Sigmoid colon (tissue), 6 donors: ENCODE measurements at regions not wholly inside any gene's neighbourhood (a gene's known extent, or its start where the extent isn't known, plus 50 kb on each side); places are given as distances from the start of the nearest gene placed in this dataset.
"Not testable (repeated sequence)": the region's sequence is repeated elsewhere in the genome, so short reads cannot be mapped to it uniquely, and the experiment has no call there.

ENCODE experiments used
- DNase-seq: peaks from one replicate; pipeline ENCODE4 v3.0.0-alpha.2; 2019
- H3K27ac ChIP-seq, 4 donors: fragments of 200-600 bp; sonication (generic); one replicate each; pipeline ENCODE4 v1.5.1; 2016 to 2019; ENCODE audit warnings: mild to moderate bottlenecking in 1 of 4
- H3K27me3 ChIP-seq, 3 donors: fragments of 200-600 bp; sonication (generic); one replicate each; pipeline ENCODE4 v1.5.1; 2019; ENCODE audit warnings: mild to moderate bottlenecking in 1 of 3
- H3K36me3 ChIP-seq, 4 donors: fragments of 200-600 bp; sonication (generic); one replicate each; pipeline ENCODE4 v1.5.1; 2016 to 2019
- H3K4me1 ChIP-seq, 4 donors: fragments of 200-600 bp; sonication (generic); one replicate each; pipeline ENCODE4 v1.5.1; 2017 to 2019
- H3K4me3 ChIP-seq, 4 donors: fragments of 200-600 bp; sonication (generic); one replicate each; pipeline ENCODE4 v1.5.1; 2017 to 2019; ENCODE audit warnings: mild to moderate bottlenecking in 2 of 4, moderate library complexity in 1 of 4
- H3K9me3 ChIP-seq, 4 donors: fragments of 200-600 bp in 3 of 4; sonication (generic) in 3 of 4; one replicate each; pipeline versions ENCODE4 v1.5.1 to v1.6.1; 2013 to 2019
- EP300 ChIP-seq, 4 donors: sonication (generic); formaldehyde crosslinking; IDR thresholded peaks; one replicate each; pipeline ENCODE4 v1.6.1; 2017; ENCODE audit warnings: antibody characterized with exemption in 4 of 4
- POLR2A ChIP-seq, 2 donors: fragments of 450-650 bp; IDR thresholded peaks; one replicate each; pipeline ENCODE4 v1.6.1; 2016; ENCODE audit warnings: antibody characterized with exemption in 2 of 2, mild to moderate bottlenecking in 2 of 2, moderate library complexity in 2 of 2
- POLR2AphosphoS5 ChIP-seq, 4 donors: sonication (generic); formaldehyde crosslinking; IDR thresholded peaks; one replicate each; pipeline ENCODE4 v1.6.1; 2017; ENCODE audit warnings: antibody characterized with exemption in 4 of 4
- WGBS, 2 donors: extraction: QIAGEN DNeasy Blood & Tissue Kit; methylation state at CpG; one replicate each; pipeline ENCODE4 v1.1.7; 2013; 5-methylcytosine and 5-hydroxymethylcytosine counted together
- intact Hi-C: fragments of 100-400 bp; cut with DNase I; formaldehyde crosslinking; loops from one replicate; pipeline ENCODE4 v1.15.1; 2023
- TF ChIP-seq, protein P1 (sequence below), 4 experiments: fragments of 450-650 bp in 3 of 4; fragments of 200-600 bp in 1 of 4; IDR thresholded peaks; one replicate each; pipeline ENCODE4 v1.5.1; 2016 to 2019; ENCODE audit warnings: antibody characterized with exemption in 4 of 4, mild to moderate bottlenecking in 3 of 4, moderate library complexity in 2 of 4
- donor health status: healthy with polysubstance abuse.
- donor health status: healthy.

DNA sequence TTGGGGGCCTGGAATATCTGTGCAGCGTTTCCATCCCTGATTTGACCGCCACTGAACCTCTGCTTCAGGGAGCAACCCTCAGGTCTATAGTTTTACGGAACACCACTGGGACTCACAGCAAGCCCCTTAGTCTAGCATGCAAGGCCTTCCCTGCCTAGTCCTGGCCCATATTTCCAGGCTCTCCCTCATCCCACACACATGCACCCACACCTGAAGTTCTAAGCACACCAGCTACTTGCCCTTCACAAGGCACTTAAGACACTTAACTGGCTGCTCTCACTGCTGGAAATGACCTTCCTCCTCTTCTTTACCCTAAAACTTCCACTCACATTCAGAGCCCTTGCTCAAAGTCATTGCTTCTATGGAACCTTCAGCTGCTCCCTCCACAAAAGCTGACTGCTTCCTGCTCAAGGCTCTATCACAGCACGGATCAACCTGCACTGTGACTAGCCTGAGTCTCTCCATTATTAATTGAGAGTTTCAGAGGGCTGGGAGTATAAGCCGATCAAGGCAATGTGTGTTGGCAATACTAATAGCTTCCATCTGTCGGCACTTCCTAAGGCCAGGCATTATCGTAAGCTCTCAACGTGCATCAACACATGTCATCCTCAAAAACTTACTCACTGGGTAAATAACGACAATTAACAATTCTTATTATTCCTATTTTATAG lies 84.3 kb downstream of the RRAGC start:
- Histone ChIP-seq H3K4me1 (no peaks in the 10 kb centered on the region), H3K9me3 (no peaks in the 10 kb centered on the region), H3K27me3 (peaks cover 0 to 11% (median 0%) of the 10 kb centered on the region in 3 donors), H3K27ac (no peak overlapping the region), H3K4me3 (no peak overlapping the region), H3K36me3 (no peaks in the 10 kb centered on the region)
- TF ChIP-seq, protein P1, sequence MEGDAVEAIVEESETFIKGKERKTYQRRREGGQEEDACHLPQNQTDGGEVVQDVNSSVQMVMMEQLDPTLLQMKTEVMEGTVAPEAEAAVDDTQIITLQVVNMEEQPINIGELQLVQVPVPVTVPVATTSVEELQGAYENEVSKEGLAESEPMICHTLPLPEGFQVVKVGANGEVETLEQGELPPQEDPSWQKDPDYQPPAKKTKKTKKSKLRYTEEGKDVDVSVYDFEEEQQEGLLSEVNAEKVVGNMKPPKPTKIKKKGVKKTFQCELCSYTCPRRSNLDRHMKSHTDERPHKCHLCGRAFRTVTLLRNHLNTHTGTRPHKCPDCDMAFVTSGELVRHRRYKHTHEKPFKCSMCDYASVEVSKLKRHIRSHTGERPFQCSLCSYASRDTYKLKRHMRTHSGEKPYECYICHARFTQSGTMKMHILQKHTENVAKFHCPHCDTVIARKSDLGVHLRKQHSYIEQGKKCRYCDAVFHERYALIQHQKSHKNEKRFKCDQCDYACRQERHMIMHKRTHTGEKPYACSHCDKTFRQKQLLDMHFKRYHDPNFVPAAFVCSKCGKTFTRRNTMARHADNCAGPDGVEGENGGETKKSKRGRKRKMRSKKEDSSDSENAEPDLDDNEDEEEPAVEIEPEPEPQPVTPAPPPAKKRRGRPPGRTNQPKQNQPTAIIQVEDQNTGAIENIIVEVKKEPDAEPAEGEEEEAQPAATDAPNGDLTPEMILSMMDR (IDR thresholded peaks at IDR 0.05): no peak
- TF ChIP-seq POLR2AphosphoS5 (IDR thresholded peaks at IDR 0.05) (no peak), EP300 (IDR thresholded peaks at IDR 0.05) (no peak), POLR2A (IDR thresholded peaks at IDR 0.05) (no peak)
- intact Hi-C loops: no loop called here
- no peak for DNase-seq
- 86 to 87% methylated on average over 9 of the region's 9 CpGs for WGBS, 2 donors

DNA sequence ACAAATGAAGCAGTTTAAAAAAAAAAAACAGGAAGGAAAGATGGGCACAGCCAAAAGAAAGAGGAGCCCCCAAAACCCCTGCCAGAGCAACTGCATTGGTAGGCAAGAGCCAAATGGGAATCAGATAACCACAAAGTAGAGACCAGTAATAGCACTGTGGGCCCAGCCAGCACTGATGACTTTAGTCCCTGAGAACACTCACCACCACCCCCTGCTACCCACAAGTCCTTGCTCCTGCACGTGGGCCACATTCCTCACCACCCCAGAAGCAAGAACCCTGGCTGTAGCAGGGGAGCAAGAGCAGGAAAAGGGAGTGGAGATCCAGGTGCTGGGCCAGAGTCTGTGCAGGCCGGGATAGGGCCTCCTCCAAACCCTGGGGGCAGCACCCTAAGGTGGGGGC lies 86.1 kb downstream of the RRAGC start:
- Histone ChIP-seq H3K27ac (no peak overlapping the region), H3K4me3 (no peak overlapping the region), H3K27me3 (no peaks in the 10 kb centered on the region), H3K36me3 (no peaks in the 10 kb centered on the region), H3K9me3 (no peaks in the 10 kb centered on the region), H3K4me1 (no peaks in the 10 kb centered on the region)
- intact Hi-C loops: no loop called here
- WGBS, 2 donors: 51 to 70% methylated on average over 2 of the region's 2 CpGs
- no peak for TF ChIP-seq EP300 (IDR thresholded peaks at IDR 0.05)
- TF ChIP-seq, protein P1 (IDR thresholded peaks at IDR 0.05): no peak
- no peak for DNase-seq

DNA sequence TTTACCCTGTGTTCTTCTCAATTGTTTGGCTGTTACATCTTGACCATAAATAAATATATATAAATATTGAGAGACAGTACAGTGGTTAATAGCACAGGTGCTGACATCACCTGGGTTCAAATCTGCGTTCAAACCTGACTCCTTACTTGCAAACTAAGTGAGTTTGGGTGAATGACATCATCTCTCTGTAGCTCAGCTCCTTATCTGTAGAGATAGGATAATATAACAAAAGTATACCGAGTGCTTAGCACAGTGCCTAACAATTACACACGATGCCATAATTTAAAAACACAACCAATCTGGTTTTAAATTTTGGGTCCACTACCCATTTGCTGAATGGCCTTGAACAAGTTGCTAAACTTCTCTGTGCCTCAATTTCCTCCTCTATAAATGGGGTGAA lies 86.6 kb downstream of the RRAGC start:
- intact Hi-C loops: no loop called here
- no peak for DNase-seq
- no peak overlapping the region for H3K27ac ChIP-seq
- H3K9me3 ChIP-seq: no peaks in the 10 kb centered on the region
- H3K36me3 ChIP-seq: no peaks in the 10 kb centered on the region
- 43 to 87% methylated on average over 3 of the region's 3 CpGs for WGBS, 2 donors
- no peak overlapping the region for H3K4me3 ChIP-seq
- H3K27me3 ChIP-seq: no peaks in the 10 kb centered on the region
- no peaks in the 10 kb centered on the region for H3K4me1 ChIP-seq
- TF ChIP-seq, protein P1 (IDR thresholded peaks at IDR 0.05): no peak
- TF ChIP-seq POLR2AphosphoS5 (IDR thresholded peaks at IDR 0.05): no peak
- no peak for TF ChIP-seq POLR2A (IDR thresholded peaks at IDR 0.05)
- no peak for TF ChIP-seq EP300 (IDR thresholded peaks at IDR 0.05)

DNA sequence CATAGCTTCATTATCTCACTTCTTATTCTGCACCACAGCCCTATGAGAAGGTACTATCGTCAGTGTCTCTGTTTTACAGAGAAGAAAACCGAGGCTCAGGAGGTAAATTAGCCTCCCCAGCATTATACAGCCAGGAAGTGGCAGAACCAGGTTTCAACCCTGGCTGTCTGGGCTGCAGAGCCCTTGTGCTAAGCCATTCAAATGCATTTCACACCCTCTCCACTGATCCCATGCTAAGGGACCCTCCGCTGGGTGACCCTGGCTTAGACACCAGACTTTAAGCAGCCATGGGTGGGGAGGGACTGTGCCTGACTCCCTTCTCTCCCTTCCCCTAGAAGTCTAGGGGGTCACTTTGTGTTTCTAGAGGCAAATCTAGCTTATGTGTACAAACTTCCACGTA lies 87.5 kb downstream of the RRAGC start:
- no peak for DNase-seq
- H3K27me3 ChIP-seq: peaks cover 0 to under 1% (median 0%) of the 10 kb centered on the region in 3 donors
- H3K36me3 ChIP-seq: no peaks in the 10 kb centered on the region
- H3K9me3 ChIP-seq: no peaks in the 10 kb centered on the region
- TF ChIP-seq POLR2AphosphoS5 (IDR thresholded peaks at IDR 0.05) (no peak), EP300 (IDR thresholded peaks at IDR 0.05) (no peak), POLR2A (IDR thresholded peaks at IDR 0.05) (no peak)
- TF ChIP-seq, protein P1 (IDR thresholded peaks at IDR 0.05): no peak
- no peaks in the 10 kb centered on the region for H3K4me1 ChIP-seq
- WGBS, 2 donors: 47 to 55% methylated on average over 4 of the region's 4 CpGs
- no peak overlapping the region for H3K4me3 ChIP-seq
- intact Hi-C loops: no loop called here
- H3K27ac ChIP-seq: no peak overlapping the region

DNA sequence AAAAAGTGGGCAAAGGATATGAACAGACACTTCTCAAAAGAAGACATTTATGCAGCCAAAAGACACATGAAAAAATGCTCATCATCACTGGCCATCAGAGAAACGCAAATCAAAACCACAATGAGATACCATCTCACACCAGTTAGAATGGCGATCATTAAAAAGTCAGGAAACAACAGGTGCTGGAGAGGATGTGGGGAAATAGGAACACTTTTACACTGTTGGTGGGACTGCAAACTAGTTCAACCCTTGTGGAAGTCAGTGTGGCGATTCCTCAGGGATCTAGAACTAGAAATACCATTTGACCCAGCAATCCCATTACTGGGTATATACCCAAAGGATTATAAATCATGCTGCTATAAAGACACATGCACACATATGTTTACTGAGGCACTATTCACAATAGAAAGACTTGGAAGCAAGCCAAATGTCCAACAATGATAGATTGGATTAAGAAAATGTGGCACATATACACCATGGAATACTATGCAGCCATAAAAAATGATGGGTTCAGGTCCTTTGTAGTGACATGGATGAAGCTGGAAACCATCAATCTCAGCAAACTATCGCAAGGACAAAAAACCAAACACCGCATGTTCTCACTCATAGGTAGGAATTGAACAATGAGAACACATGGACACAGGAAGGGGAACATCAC lies 88.9 kb downstream of the RRAGC start:
- H3K9me3 ChIP-seq, H3K4me1 ChIP-seq, DNase-seq, H3K4me3 ChIP-seq, intact Hi-C loops, H3K36me3 ChIP-seq, H3K27ac ChIP-seq, H3K27me3 ChIP-seq: not testable (repeated sequence)
- WGBS, 2 donors: 90 to 94% methylated on average over 3 of the region's 5 CpGs
